Nucleus accumbens (tissue), 56 donors: ENCODE measurements at regions not wholly inside any gene's neighbourhood (a gene's known extent, or its start where the extent isn't known, plus 50 kb on each side); places are given as distances from the start of the nearest gene placed in this dataset.

ENCODE experiments used
- DNase-seq, 56 donors: peaks; one replicate each; lab custom pipeline; 2025; lab: John Stamatoyannopoulos, UW

GRCh38 chr2:107197594-107198294 is 311.8 kb upstream of the ST6GAL2 start:
- DNase-seq, result no peak

- DNase-seq, result no peak
These were observed 317.1 kb upstream of the ST6GAL2 start for GRCh38 chr2:107202962-107203591.

GRCh38 chr2:107215401-107216350 is 329.7 kb upstream of the ST6GAL2 start:
- no peak for DNase-seq

GRCh38 chr2:107218208-107218607 is 332.2 kb upstream of the ST6GAL2 start:
- no peak for DNase-seq

GRCh38 chr2:107222466-107222865 is 336.5 kb upstream of the ST6GAL2 start:
- no peak for DNase-seq

- DNase-seq, result no peak
These were observed 349.7 kb upstream of the ST6GAL2 start for GRCh38 chr2:107235491-107236254.

- DNase-seq, result no peak
These were observed 356.8 kb upstream of the ST6GAL2 start for GRCh38 chr2:107242811-107243210.

GRCh38 chr2:107248932-107249331 is 363.0 kb upstream of the ST6GAL2 start:
- no peak for DNase-seq

GRCh38 chr2:107255744-107256143 is 369.8 kb upstream of the ST6GAL2 start:
- DNase-seq, result no peak

GRCh38 chr2:107258531-107259407 is 372.8 kb upstream of the ST6GAL2 start:
- DNase-seq, result no peak

- DNase-seq, result no peak
These were observed 373.6 kb upstream of the ST6GAL2 start for GRCh38 chr2:107259408-107260195.

- no peak for DNase-seq
These were observed 377.7 kb upstream of the ST6GAL2 start for GRCh38 chr2:107263628-107264027.

- DNase-seq, result no peak
These were observed 378.2 kb upstream of the ST6GAL2 start for GRCh38 chr2:107264184-107264583.

GRCh38 chr2:107266555-107266954 is 380.6 kb upstream of the ST6GAL2 start:
- no peak for DNase-seq

GRCh38 chr2:107267086-107267485 is 381.1 kb upstream of the ST6GAL2 start:
- no peak for DNase-seq

GRCh38 chr2:107276034-107276433 is 390.1 kb upstream of the ST6GAL2 start:
- no peak for DNase-seq

GRCh38 chr2:107278672-107279071 is 392.7 kb upstream of the ST6GAL2 start:
- DNase-seq, result no peak

GRCh38 chr2:107281637-107282036 is 395.7 kb upstream of the ST6GAL2 start:
- no peak for DNase-seq

GRCh38 chr2:107282135-107282534 is 396.2 kb upstream of the ST6GAL2 start:
- DNase-seq, result no peak
